Muscle of leg (tissue), 3 donors: ENCODE measurements at regions not wholly inside any gene's neighbourhood (a gene's known extent, or its start where the extent isn't known, plus 50 kb on each side); places are given as distances from the start of the nearest gene placed in this dataset.
A peak's percentile ranks its signal among the peaks of the same experiment; 100 is the strongest.

Experiments used
- DNase-seq: peaks from one replicate; pipeline ENCODE4 v3.0.0; 2013
- H3K27ac ChIP-seq: one replicate; pipeline ENCODE4 v1.5.1; 2013; ENCODE audit warnings: mild to moderate bottlenecking, low read length, control low read depth
- H3K27me3 ChIP-seq: one replicate; pipeline ENCODE4 v1.6.1; 2013; ENCODE audit warnings: low read length; ENCODE audit not compliant: control insufficient read depth, insufficient read depth
- H3K36me3 ChIP-seq: one replicate; pipeline ENCODE4 v1.6.1; 2013; ENCODE audit warnings: low read length; ENCODE audit not compliant: control insufficient read depth, insufficient read depth
- H3K4me1 ChIP-seq: one replicate; pipeline ENCODE4 v1.6.1; 2013; ENCODE audit warnings: low read length; ENCODE audit not compliant: control insufficient read depth, insufficient read depth
- H3K4me3 ChIP-seq: one replicate; pipeline ENCODE4 v1.5.1; 2013; ENCODE audit warnings: low read length, control low read depth
- H3K9me3 ChIP-seq: replicated peaks from 2 replicates; pipeline ENCODE4 v1.6.1; 2013; ENCODE audit warnings: low read depth, low read length; ENCODE audit not compliant: control insufficient read depth
- WGBS: methylation state at CpG from one replicate; pipeline ENCODE4 v1.1.5; 2013; ENCODE audit warnings: missing lambda C conversion rate; ENCODE audit not compliant: insufficient coverage; 5-methylcytosine and 5-hydroxymethylcytosine counted together

DNA sequence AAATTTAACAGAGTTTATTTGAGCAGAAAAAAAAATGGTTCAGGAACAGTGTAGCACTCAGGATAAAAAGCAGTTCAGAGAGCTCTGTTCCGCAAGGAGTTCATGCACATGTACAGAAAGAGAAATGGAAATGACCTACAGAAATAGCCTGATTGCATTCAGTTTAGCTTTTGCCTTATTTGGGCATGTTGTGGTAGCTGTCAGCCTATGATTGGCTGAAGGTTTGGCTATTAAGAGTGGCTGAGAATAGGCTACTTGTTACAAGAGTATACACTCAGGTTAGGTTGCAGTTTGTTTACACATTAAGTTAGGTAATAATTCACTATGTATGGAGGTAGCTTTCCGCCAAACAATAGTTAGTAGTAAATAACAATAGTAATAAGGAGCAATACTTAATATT, 511.0 kb upstream of the TMPRSS15 start:
- no peaks in the 10 kb centered on the region for H3K9me3 ChIP-seq
- no peak overlapping the region for H3K27ac ChIP-seq
- no peak overlapping the region for H3K4me3 ChIP-seq
- DNase-seq: no peak
- 80% methylated on average over 1 of the region's 2 CpGs for WGBS
- H3K4me1 ChIP-seq: no peaks in the 10 kb centered on the region
- no peaks in the 10 kb centered on the region for H3K27me3 ChIP-seq
- H3K36me3 ChIP-seq: no peaks in the 10 kb centered on the region

DNA sequence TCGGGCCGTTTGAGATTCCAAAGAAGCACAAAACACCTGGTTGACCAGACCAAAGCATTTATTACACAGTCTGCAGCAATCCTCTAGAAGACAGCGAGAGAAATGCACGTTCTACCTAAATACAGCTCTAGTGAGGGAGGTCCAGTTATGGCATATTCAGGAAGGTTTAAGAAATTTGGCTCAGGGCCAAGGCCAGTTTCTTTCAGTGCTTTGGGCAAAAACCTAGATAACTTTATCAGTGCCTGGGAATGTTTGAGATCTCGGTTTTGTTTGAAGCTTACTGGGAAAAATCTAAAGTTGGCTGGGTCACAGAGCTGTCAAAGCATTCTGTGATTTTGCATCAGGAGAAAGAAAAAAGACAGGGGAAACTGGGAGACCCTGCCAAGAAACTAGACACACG, 514.0 kb upstream of the TMPRSS15 start:
- H3K36me3 ChIP-seq: no peaks in the 10 kb centered on the region
- H3K27ac ChIP-seq: no peak overlapping the region
- WGBS: 50% methylated on average over 1 of the region's 6 CpGs
- H3K27me3 ChIP-seq: no peaks in the 10 kb centered on the region
- DNase-seq: no peak
- no peak overlapping the region for H3K4me3 ChIP-seq
- no peaks in the 10 kb centered on the region for H3K9me3 ChIP-seq
- H3K4me1 ChIP-seq: no peaks in the 10 kb centered on the region

DNA sequence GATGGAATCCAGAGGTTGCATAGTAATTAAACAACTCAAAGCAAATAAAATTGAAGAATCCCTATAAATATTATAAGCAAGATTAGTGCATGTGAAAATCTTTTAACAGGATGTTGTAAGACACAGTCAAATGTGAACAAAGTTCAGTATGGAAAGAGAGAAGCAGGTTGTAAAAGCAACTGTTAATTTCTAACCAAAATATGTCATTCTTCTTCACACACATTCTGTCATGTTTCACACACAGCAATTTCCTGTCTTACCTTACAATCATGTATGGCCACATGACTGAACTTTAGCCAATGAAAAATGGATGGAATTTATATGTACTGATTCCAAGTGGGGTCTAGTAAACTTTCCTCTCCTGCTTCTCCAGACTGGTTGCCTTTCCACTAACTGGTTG, 527.7 kb upstream of the TMPRSS15 start:
- Histone ChIP-seq H3K9me3 (no peaks in the 10 kb centered on the region), H3K4me3 (no peak overlapping the region), H3K4me1 (no peaks in the 10 kb centered on the region), H3K27ac (no peak overlapping the region), H3K27me3 (no peaks in the 10 kb centered on the region), H3K36me3 (no peaks in the 10 kb centered on the region)
- DNase-seq: no peak

DNA sequence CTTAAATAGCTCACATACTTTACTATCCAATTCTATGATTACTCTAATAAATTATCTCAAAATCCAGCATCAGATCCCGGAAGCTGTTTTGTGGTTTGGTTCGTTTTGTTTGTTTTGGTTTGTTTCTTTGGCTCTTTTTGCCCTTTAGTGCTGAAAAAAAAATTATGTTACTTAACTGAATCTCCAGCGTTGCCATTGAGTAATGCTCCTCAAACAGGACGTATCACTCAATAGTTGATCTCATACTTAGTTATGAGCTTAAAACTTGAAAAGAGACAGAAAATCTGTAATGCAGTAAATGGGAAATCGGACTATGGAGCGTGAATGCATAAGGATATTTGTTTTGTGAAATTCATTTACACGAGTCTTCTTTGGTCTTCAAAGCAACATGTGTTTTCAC, 533.8 kb upstream of the TMPRSS15 start:
- H3K4me1 ChIP-seq: no peaks in the 10 kb centered on the region
- no peaks in the 10 kb centered on the region for H3K27me3 ChIP-seq
- H3K4me3 ChIP-seq: no peak overlapping the region
- H3K36me3 ChIP-seq: no peaks in the 10 kb centered on the region
- H3K9me3 ChIP-seq: no peaks in the 10 kb centered on the region
- no peak for DNase-seq
- no CpG with 5 or more reads among the region's 7 CpGs for WGBS
- H3K27ac ChIP-seq: no peak overlapping the region

DNA sequence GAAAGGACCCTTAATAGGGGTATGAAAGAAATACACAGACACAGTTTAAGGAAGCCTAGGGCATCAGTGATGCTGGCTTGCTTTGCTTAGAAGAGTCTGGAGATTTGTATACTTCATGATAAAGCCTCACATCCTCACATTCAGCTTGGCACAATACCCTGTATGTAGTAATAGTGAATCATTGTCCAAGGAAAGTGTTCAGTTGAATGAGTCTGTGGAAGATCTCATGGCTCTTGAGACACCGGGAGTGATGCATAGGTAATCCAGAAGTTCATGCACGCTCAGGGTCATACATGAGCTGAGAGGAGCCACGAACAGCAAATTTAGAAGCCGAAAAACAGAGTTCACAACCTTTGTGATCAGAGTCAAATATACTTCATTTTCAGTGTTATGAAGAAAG, 537.2 kb upstream of the TMPRSS15 start:
- Histone ChIP-seq H3K4me3 (no peak overlapping the region), H3K4me1 (no peaks in the 10 kb centered on the region), H3K36me3 (no peaks in the 10 kb centered on the region), H3K27ac (no peak overlapping the region), H3K27me3 (no peaks in the 10 kb centered on the region), H3K9me3 (no peaks in the 10 kb centered on the region)
- no peak for DNase-seq
- 84% methylated on average over 2 of the region's 4 CpGs for WGBS

DNA sequence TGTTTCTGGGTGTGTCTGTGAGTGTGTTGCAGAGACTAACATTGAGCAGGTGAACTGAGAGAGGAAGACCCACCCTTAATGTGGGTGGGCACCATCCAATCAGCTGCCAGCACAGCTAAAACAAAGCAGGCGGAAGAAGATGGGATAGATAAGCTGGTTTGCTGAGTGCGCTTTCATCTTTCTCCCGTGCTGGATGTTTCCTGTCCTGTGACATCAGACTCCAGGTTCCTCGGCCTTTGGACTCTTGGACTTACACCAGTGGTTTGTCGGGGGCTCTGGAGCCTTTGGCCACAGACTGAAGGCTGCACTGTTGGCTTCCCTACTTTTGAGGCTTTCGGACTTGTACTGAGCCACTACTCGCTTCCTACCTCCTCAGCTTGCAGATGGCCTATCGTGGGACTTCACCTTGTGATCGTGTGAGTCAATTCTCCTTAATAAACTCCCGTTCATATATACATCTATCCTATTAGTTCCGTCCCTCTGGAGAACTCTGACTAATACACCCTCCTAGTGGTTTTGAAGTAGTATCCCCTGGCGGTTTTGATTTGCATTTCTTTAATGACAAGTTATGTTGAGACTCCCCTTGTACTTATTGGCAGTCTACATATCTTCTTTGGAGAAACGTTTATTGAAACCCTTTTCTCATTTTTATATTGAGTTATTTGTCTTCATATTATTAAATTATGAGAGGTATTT, 546.6 kb upstream of the TMPRSS15 start:
- no peak for DNase-seq
- Histone ChIP-seq H3K9me3 (no peaks in the 10 kb centered on the region), H3K4me1 (no peaks in the 10 kb centered on the region), H3K36me3 (no peaks in the 10 kb centered on the region), H3K4me3 (no peak overlapping the region), H3K27me3 (no peaks in the 10 kb centered on the region), H3K27ac (no peak overlapping the region)
- WGBS: 89% methylated on average over 9 of the region's 13 CpGs

DNA sequence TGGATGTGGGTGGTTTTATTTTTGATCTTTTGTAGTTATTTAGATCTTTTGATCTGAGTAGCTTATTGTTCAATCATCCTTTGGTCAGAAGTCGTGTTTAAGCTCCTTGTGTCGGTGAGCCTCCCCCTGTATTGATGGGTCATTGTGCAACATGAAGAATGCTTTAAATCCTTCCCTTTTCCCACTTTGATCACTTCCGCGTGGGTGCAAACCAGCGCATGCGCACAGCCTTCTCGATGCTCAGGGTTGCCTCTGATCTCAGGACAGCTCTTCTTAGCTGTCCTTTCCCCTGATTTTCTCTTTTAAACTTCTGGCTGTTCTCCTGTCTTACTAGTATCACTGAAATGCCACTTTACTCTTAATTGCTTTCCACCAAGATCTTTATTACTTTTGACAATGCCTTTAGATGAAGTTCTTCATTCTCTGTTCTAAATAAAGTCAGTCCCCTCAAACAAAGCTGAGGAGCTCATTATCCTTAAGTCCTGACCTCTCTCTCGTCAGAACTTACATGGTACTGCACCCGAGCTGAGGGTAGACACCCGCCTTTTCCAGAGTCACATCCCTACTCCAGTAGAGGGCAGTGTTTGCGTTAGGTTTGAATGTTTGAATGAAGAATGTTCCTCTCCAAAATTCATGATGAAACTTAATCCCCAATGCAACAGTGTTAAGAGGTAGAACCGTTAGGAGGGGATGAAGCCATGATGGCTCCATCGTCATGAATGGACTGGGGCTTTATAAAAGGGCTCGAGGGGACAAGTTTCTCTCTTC, 547.9 kb upstream of the TMPRSS15 start:
- Histone ChIP-seq H3K4me1 (no peaks in the 10 kb centered on the region), H3K4me3 (no peak overlapping the region), H3K9me3 (no peaks in the 10 kb centered on the region), H3K36me3 (no peaks in the 10 kb centered on the region), H3K27me3 (no peaks in the 10 kb centered on the region), H3K27ac (no peak overlapping the region)
- DNase-seq: no peak
- WGBS: 90% methylated on average over 6 of the region's 14 CpGs

DNA sequence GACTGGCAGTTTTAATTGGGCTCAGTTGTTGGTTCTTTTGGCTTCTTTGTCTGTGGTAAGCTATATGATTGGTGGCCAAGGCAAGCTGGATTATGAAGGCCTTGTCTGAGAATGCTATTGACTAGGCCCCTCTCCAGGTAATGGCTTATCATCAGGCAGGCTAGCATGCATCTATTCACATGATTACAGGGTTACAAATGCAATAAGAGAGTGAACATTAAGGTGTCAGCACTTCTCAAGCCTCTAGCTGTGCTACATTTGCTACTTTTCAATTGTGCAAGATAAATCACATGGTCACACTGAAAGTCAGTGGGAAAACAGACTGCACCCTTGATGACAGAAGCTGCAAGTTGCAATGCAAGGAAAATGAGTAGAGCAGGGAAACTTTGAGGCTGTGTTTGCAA, 550.9 kb upstream of the TMPRSS15 start:
- H3K27me3 ChIP-seq: no peaks in the 10 kb centered on the region
- H3K27ac ChIP-seq: no peak overlapping the region
- H3K36me3 ChIP-seq: no peaks in the 10 kb centered on the region

DNA sequence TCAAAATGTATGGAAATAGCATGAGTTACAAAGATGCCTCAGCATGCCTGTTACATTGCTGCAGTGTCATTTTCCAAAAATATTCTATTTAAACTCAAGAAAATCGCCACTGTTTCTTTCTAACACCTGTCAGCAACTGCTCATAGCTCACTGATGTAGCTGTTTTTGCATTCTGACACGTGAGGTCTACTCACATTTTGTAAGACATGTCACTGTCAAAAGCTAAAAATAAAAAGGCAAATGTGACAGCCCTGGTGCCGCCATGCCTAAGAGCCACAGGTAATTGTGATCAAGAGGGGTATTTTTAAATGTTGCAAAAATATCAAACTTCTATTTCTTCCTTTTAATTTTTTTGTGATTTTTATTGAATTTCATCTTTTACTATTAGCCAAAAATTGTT, 556.2 kb upstream of the TMPRSS15 start:
- DNase-seq: peak; percentile 37
- Histone ChIP-seq H3K27me3 (no peaks in the 10 kb centered on the region), H3K36me3 (no peaks in the 10 kb centered on the region), H3K9me3 (no peaks in the 10 kb centered on the region), H3K27ac (no peak overlapping the region), H3K4me3 (no peak overlapping the region), H3K4me1 (no peaks in the 10 kb centered on the region)
- WGBS: no CpG with 5 or more reads among the region's 3 CpGs

More for the DNA sequence above, 550.9 kb upstream of the TMPRSS15 start:
- H3K4me3 ChIP-seq: no peak overlapping the region
- no peaks in the 10 kb centered on the region for H3K4me1 ChIP-seq
- no peak for DNase-seq
- H3K9me3 ChIP-seq: no peaks in the 10 kb centered on the region

DNA sequence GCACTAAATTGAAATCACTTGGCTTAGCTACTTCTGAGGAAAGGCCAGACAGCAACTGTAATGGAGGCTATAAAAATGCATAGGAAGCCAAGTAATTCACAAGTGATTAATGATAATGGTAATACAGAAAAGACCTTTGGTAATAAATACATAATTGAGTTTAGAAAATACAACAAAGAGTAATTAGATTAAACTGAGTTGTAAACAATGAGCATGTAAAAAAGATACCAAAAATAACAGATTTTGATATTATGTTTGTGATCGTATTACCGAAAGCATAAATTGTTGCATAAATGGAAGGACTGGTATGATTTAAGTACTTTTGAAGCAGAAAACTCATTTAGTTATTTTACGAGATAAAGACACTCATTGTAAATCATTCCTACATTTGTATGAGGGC, 556.7 kb upstream of the TMPRSS15 start:
- H3K4me1 ChIP-seq: no peaks in the 10 kb centered on the region
- no peak for DNase-seq
- no peaks in the 10 kb centered on the region for H3K27me3 ChIP-seq
- H3K9me3 ChIP-seq: no peaks in the 10 kb centered on the region
- no peak overlapping the region for H3K4me3 ChIP-seq
- H3K27ac ChIP-seq: no peak overlapping the region
- H3K36me3 ChIP-seq: no peaks in the 10 kb centered on the region
- no CpG with 5 or more reads among the region's 3 CpGs for WGBS
